ENCODE measurements at regions not wholly inside any gene's neighbourhood (a gene's known extent, or its start where the extent isn't known, plus 50 kb on each side); places are given as distances from the start of the nearest gene placed in this dataset.

- H3K36me3 ChIP-seq (ENCODE audit: control insufficient read depth, insufficient read depth, low read length) = no peaks in the 10 kb centered on the region
- WGBS (ENCODE audit: insufficient coverage) = 65% methylated on average over 8 of the region's 8 CpGs
- no peaks in the 10 kb centered on the region for H3K9me3 ChIP-seq (ENCODE audit: control insufficient read depth, insufficient read depth, low read length)
- H3K36me3 Mint-ChIP-seq = no peaks in the 10 kb centered on the region
- no peaks in the 10 kb centered on the region for H3K4me1 ChIP-seq (ENCODE audit: control insufficient read depth, insufficient read depth, low read length)
- no peak overlapping the region for H3K4me3 Mint-ChIP-seq
- no peak overlapping the region for H3K27ac Mint-ChIP-seq
- TF ChIP-seq CTCF (IDR thresholded peaks at IDR 0.05) = no peak
- ATAC-seq = no peak
- H3K27ac ChIP-seq (ENCODE audit: low read length) = no peak overlapping the region
- H3K27me3 Mint-ChIP-seq (ENCODE audit: low read depth in 2 of 2) = no peaks in the 10 kb centered on the region
- intact Hi-C loops (cut with micrococcal nuclease) = no loop called here
- no peaks in the 10 kb centered on the region for H3K4me1 Mint-ChIP-seq
- no peak overlapping the region for H3K4me3 ChIP-seq (ENCODE audit: low read length)
- no peak for DNase-seq
- H3K9me3 Mint-ChIP-seq = no peaks in the 10 kb centered on the region
- no peaks in the 10 kb centered on the region for H3K27me3 ChIP-seq (ENCODE audit: control insufficient read depth, insufficient read depth, low read length)
Observed at GRCh38 chr5:58156973-58157701, 302.7 kb downstream of the PLK2 start.

DNA sequence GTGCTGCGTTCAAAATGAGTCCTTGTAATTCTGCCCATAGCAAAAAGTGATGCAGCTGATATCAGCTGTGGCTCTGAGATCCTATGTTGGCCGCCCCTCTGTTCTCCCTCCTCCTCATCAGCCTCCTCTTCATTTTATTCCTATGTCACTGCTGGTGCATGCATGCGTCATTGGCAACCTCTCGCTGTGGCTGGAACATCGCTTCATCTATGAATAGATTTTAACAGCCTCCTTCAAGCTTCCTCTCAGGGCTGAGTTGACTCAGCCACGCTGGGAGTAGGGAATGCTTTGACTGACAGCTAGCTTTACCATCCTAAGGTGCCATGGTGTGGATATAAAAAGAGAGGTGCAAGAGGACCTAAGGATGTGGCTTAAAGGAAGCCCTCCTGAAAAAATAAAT, 303.5 kb downstream of the PLK2 start:
- no peak for TF ChIP-seq CTCF (IDR thresholded peaks at IDR 0.05)
- Mint-ChIP-seq H3K27ac (no peak overlapping the region), H3K27me3 (ENCODE audit: low read depth in 2 of 2) (no peaks in the 10 kb centered on the region), H3K36me3 (no peaks in the 10 kb centered on the region), H3K9me3 (no peaks in the 10 kb centered on the region), H3K4me3 (no peak overlapping the region), H3K4me1 (no peaks in the 10 kb centered on the region)
- DNase-seq = no peak
- H3K9me3 ChIP-seq (ENCODE audit: control insufficient read depth, insufficient read depth, low read length) = no peaks in the 10 kb centered on the region
- H3K4me1 ChIP-seq (ENCODE audit: control insufficient read depth, insufficient read depth, low read length) = no peaks in the 10 kb centered on the region
- no peak for ATAC-seq
- no peak overlapping the region for H3K27ac ChIP-seq (ENCODE audit: low read length)
- WGBS (ENCODE audit: insufficient coverage) = 94% methylated on average over 6 of the region's 6 CpGs
- intact Hi-C loops (cut with micrococcal nuclease) = no loop called here
- no peak overlapping the region for H3K4me3 ChIP-seq (ENCODE audit: low read length)
- no peaks in the 10 kb centered on the region for H3K36me3 ChIP-seq (ENCODE audit: control insufficient read depth, insufficient read depth, low read length)
- H3K27me3 ChIP-seq (ENCODE audit: control insufficient read depth, insufficient read depth, low read length) = no peaks in the 10 kb centered on the region

- Mint-ChIP-seq H3K36me3 (no peaks in the 10 kb centered on the region), H3K4me3 (no peak overlapping the region), H3K27me3 (ENCODE audit: low read depth in 2 of 2) (no peaks in the 10 kb centered on the region), H3K27ac (no peak overlapping the region), H3K9me3 (no peaks in the 10 kb centered on the region), H3K4me1 (no peaks in the 10 kb centered on the region)
- Histone ChIP-seq H3K27me3 (ENCODE audit: control insufficient read depth, insufficient read depth, low read length) (no peaks in the 10 kb centered on the region), H3K36me3 (ENCODE audit: control insufficient read depth, insufficient read depth, low read length) (no peaks in the 10 kb centered on the region), H3K9me3 (ENCODE audit: control insufficient read depth, insufficient read depth, low read length) (no peaks in the 10 kb centered on the region), H3K27ac (ENCODE audit: low read length) (no peak overlapping the region), H3K4me3 (ENCODE audit: low read length) (no peak overlapping the region), H3K4me1 (ENCODE audit: control insufficient read depth, insufficient read depth, low read length) (no peaks in the 10 kb centered on the region)
- no peak for ATAC-seq
- DNase-seq = no peak
- intact Hi-C loops (cut with micrococcal nuclease) = no loop called here
- 80% methylated on average over 6 of the region's 7 CpGs for WGBS (ENCODE audit: insufficient coverage)
- TF ChIP-seq CTCF (IDR thresholded peaks at IDR 0.05) = no peak
Observed at GRCh38 chr5:58153255-58153654, 306.6 kb downstream of the PLK2 start.

DNA sequence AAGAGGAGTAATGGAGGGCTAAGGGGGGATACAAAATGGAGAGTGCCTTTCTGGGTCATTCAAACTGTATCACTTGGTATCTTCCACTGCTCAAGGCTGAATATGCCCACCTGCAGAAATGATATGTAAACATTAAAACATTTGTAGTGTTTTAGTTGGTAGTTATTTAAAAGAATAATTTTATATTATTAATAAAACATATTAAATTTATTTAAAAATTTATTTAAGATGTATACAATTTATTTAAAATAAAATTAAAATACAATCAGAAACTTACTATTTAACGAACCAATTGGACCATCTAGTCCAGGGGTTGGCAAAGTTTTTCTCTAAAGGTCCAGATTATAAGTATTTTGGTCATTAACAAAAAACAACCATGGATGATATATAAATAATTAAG, 308.5 kb downstream of the PLK2 start:
- H3K36me3 Mint-ChIP-seq = no peaks in the 10 kb centered on the region
- no peaks in the 10 kb centered on the region for H3K27me3 Mint-ChIP-seq (ENCODE audit: low read depth in 2 of 2)
- WGBS (ENCODE audit: insufficient coverage) = no CpG with 5 or more reads among the region's 1 CpG
- Histone ChIP-seq H3K27me3 (ENCODE audit: control insufficient read depth, insufficient read depth, low read length) (no peaks in the 10 kb centered on the region), H3K27ac (ENCODE audit: low read length) (no peak overlapping the region), H3K4me1 (ENCODE audit: control insufficient read depth, insufficient read depth, low read length) (no peaks in the 10 kb centered on the region), H3K36me3 (ENCODE audit: control insufficient read depth, insufficient read depth, low read length) (no peaks in the 10 kb centered on the region), H3K4me3 (ENCODE audit: low read length) (no peak overlapping the region), H3K9me3 (ENCODE audit: control insufficient read depth, insufficient read depth, low read length) (no peaks in the 10 kb centered on the region)
- TF ChIP-seq CTCF (IDR thresholded peaks at IDR 0.05) = no peak
- H3K27ac Mint-ChIP-seq = no peak overlapping the region
- H3K9me3 Mint-ChIP-seq = no peaks in the 10 kb centered on the region
- H3K4me1 Mint-ChIP-seq = no peaks in the 10 kb centered on the region
- DNase-seq (no peak), ATAC-seq (no peak)
- intact Hi-C loops (cut with micrococcal nuclease) = no loop called here
- H3K4me3 Mint-ChIP-seq = no peak overlapping the region
